ENCODE measurements at regions not wholly inside any gene's neighbourhood (a gene's known extent, or its start where the extent isn't known, plus 50 kb on each side); places are given as distances from the start of the nearest gene placed in this dataset.

GRCh38 chr3:102085431-102086176 is 236.3 kb downstream of the NFKBIZ start:
- DNase-seq: peak; percentile 40

GRCh38 chr3:102087236-102087635 is 237.9 kb downstream of the NFKBIZ start:
- DNase-seq: no peak

GRCh38 chr3:102089239-102089638 is 239.9 kb downstream of the NFKBIZ start:
- no peak for DNase-seq

GRCh38 chr3:102089904-102090720 is 240.8 kb downstream of the NFKBIZ start:
- no peak for DNase-seq

GRCh38 chr3:102090721-102091045 is 241.4 kb downstream of the NFKBIZ start:
- DNase-seq: no peak

- no peak for DNase-seq
Observed at GRCh38 chr3:102091358-102091757, 242.0 kb downstream of the NFKBIZ start.

- no peak for DNase-seq
Observed at GRCh38 chr3:102092617-102093466, 243.5 kb downstream of the NFKBIZ start.

- no peak for DNase-seq
Observed at GRCh38 chr3:102094506-102094905, 245.2 kb downstream of the NFKBIZ start.

- DNase-seq: no peak
Observed at GRCh38 chr3:102095383-102095782, 246.1 kb downstream of the NFKBIZ start.

GRCh38 chr3:102096066-102096465 is 246.8 kb downstream of the NFKBIZ start:
- DNase-seq: no peak

GRCh38 chr3:102098130-102098885 is 249.0 kb downstream of the NFKBIZ start:
- DNase-seq: no peak

- DNase-seq: no peak
Observed at GRCh38 chr3:102099913-102100312, 250.6 kb downstream of the NFKBIZ start.

GRCh38 chr3:102102394-102102793 is 253.1 kb downstream of the NFKBIZ start:
- no peak for DNase-seq

- no peak for DNase-seq
Observed at GRCh38 chr3:102104033-102104432, 254.7 kb downstream of the NFKBIZ start.

GRCh38 chr3:102105193-102105592 is 255.9 kb downstream of the NFKBIZ start:
- no peak for DNase-seq

- no peak for DNase-seq
Observed at GRCh38 chr3:102106416-102107097, 257.2 kb downstream of the NFKBIZ start.

GRCh38 chr3:102112704-102113230 is 263.5 kb downstream of the NFKBIZ start:
- DNase-seq: no peak

- no peak for DNase-seq
Observed at GRCh38 chr3:102113421-102114041, 264.2 kb downstream of the NFKBIZ start.

- DNase-seq: peak; percentile 46
Observed at GRCh38 chr3:102114264-102114979, 265.1 kb downstream of the NFKBIZ start.

- DNase-seq: no peak
Observed at GRCh38 chr3:102122527-102122926, 273.2 kb downstream of the NFKBIZ start.

All from stimulated activated CD8-positive, alpha-beta memory T cell treated with anti-CD3 and anti-CD28 coated beads, Interleukin-4, amount 100 ng/mL, for 48 hours (primary cell).